ENCODE measurements at regions not wholly inside any gene's neighbourhood (a gene's known extent, or its start where the extent isn't known, plus 50 kb on each side); places are given as distances from the start of the nearest gene placed in this dataset.
A peak's percentile ranks its signal among the peaks of the same experiment; 100 is the strongest.

DNA sequence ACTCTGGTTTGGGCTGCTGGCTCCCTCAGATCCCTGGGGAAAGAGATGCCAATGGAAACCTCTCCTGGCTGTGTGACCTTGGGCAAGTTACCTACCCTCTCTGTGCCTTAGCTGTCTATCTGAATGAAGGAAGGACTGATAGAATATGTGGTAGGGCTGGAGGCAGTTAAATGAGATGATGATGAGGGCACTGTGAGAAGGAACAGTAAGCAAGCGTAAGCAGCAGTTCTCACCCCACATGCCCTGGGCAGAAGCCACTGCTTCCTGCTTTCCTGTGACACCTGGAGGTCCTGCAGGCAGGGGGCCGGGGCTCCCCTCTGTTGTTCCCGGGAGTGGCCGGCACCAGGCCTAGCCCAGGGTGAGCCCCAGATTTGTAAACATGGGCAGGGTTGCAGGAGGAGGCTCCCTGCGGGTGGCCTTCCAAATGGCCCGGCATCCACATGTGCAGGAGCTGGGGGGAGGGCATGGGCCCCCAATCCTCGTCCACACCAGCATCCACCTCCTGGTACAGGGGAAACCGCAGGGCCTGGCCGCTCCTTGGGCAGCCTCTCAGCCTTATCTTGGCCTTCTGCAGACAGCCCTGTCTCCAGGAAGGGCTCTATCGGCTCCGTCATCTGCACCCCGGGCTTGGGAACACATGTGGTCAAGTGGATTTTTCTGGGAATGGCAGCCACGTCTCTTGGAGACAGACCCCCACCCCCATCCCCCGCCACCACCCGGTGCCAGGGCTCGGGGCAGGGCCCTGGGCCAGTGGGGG lies 235.6 kb upstream of the GSE1 start:
- WGBS, 10 experiments, result 69 to 100% (median 78%) methylated on average over 1 to 7 of the region's 16 CpGs; no CpG with 5 or more reads in 6 of the 10 experiments
- ATAC-seq (replicated peaks in 6 of 8), result no peak
- Histone ChIP-seq H3K27ac (peak overlapping the region in 1 of 2 donors; percentile 31), H3K4me1 (replicated peaks in 1 of 2) (peaks cover 24 to 52% of the 10 kb centered on the region in 2 donors), H3K4me3 (no peak overlapping the region)
- in situ Hi-C loops (cut with MboI; ENCODE audit: low pct_unique_long_range_greater_than_20kb in 2 of 9, low sequenced_read_pairs in 9 of 9, unreplicated experiment in 9 of 9), result no loop called here

DNA sequence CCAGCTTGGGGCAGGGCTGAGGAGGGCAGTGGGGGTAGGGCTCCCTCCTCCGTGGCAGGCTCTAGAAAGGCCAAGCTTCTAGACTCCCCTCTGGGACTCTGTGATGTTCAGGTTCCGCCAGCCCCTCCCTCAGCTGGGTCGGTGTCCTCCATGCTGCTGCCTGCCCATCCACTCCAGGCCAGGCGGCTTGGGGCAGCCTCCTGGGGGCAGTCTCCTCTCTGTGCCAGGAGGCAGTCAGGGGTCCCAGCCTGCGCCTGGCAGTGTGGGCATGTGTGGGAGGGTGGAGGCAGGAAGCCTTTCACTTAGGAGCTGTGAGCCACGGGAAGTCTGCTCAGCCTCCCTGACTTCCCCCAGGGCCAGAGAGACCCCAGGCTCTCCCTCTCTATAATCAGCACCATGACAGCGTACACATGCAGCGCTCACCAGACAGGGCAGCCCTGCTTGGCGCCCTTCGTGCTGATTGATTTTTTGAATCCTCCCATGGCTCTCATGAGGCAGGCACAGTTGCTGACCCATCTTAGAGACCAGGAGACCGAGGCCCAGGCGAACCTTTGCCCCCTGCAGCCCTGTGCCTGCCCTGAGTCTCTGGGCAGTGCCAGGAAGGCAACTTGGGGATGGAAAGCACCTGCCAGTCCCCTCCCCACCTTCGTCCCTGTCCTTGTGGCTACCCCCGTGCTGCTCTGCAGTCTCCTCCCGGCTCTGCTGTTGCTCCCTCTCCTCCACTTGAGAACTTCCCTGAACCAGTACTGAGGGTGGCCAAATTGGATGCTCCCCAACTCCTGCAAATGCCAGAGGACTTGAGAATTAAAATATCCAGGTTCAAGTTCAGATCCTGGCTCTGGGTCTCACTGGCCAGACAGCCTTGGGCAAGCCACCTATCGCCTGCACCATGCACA lies 234.7 kb upstream of the GSE1 start:
- H3K4me1 ChIP-seq (replicated peaks in 1 of 2), result peaks cover 31 to 48% of the 10 kb centered on the region in 2 donors
- ATAC-seq (replicated peaks in 6 of 8), result no peak
- H3K27ac ChIP-seq, result peak overlapping the region in 1 of 2 donors; percentile 31
- H3K4me3 ChIP-seq, result no peak overlapping the region
- WGBS, 10 experiments, result 90 to 100% (median 98%) methylated on average over 1 to 10 of the region's 16 CpGs; no CpG with 5 or more reads in 4 of the 10 experiments
- in situ Hi-C loops (cut with MboI; ENCODE audit: low pct_unique_long_range_greater_than_20kb in 2 of 9, low sequenced_read_pairs in 9 of 9, unreplicated experiment in 9 of 9), result no loop called here

DNA sequence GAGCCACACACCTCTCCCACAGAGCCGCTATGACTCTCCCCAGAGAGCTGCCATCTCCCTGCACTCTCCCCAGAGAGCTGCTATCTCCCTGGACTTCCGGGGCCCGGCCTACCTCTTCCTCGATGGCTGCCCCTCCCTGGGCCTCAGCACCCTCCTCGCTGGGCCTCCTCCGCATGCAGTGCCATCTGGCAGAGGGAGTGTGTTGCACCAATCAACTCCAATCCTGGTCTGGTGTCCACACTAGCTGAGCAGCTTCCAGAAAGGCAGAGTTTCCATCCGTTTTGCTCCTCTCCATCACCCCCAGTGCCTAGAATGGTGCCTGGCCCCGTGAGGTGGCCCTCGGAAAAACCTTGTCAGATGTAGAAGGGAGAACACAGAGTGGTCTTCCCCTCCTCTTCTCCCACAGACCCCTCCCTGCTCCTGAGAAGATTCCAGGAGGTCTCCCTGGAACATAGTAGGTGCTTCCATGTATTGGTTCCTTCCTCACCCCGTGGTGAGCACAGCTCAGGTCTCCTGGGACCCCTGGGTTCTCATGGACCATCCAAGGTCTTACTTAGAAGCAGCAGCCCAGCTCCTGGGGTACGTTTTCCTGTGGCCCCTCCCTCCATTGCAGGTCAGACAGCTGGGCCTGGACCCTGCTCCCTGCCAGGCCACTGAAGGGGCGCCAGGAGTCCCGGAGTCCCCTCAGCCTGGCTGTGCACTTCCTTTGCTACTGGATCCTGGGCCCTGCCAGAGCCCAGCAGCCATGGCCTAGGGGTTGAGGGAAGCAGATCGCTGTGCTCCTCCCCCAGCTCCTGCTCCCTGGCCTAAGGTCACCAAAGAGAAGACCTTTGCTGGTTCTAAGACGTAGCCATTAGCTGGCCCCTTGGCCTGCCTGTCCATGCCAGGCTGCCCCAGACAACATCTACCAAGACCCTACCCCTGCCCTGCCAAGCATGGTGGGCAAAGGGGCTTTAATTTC lies 233.8 kb upstream of the GSE1 start:
- peaks cover 40 to 57% of the 10 kb centered on the region in 2 donors for H3K4me1 ChIP-seq (replicated peaks in 1 of 2)
- WGBS, 10 experiments, result 59 to 100% (median 92%) methylated on average over 2 to 6 of the region's 15 CpGs; no CpG with 5 or more reads in 5 of the 10 experiments

DNA sequence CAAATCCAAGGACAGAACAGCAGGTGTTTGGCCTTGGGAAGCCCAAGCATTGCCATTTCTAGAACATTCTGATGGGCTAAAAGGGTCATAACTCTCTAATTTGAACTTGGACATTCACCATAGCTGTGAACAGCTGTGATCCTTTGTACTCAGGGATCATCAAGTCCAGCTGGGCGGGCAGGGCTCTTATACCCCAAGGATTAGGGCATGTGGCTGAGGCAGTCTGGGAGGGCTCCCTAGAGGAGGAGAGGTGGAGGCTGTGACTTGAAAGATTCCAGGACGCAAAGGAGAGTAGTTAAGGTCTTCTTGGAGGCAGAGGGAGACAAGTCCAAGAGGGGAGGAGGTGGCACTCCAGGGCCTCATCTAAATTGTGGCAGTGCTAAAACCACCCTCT lies 233.1 kb upstream of the GSE1 start:
- in situ Hi-C loops (cut with MboI; ENCODE audit: low pct_unique_long_range_greater_than_20kb in 2 of 9, low sequenced_read_pairs in 9 of 9, unreplicated experiment in 9 of 9), result no loop called here
- H3K4me3 ChIP-seq, result no peak overlapping the region
- no peak overlapping the region for H3K27ac ChIP-seq
- WGBS, 10 experiments, result 0 to 90% (median 38%) methylated on average over 1 to 2 of the region's 2 CpGs; no CpG with 5 or more reads in 3 of the 10 experiments
- ATAC-seq (replicated peaks in 6 of 8), result no peak
- H3K4me1 ChIP-seq (replicated peaks in 1 of 2), result peaks cover 47 to 61% of the 10 kb centered on the region in 2 donors

More for the DNA sequence above, 233.8 kb upstream of the GSE1 start:
- H3K27ac ChIP-seq, result no peak overlapping the region
- in situ Hi-C loops (cut with MboI; ENCODE audit: low pct_unique_long_range_greater_than_20kb in 2 of 9, low sequenced_read_pairs in 9 of 9, unreplicated experiment in 9 of 9), result no loop called here
- ATAC-seq (replicated peaks in 6 of 8), result peak in 1 of 8 experiments; percentile 23
- H3K4me3 ChIP-seq, result no peak overlapping the region

DNA sequence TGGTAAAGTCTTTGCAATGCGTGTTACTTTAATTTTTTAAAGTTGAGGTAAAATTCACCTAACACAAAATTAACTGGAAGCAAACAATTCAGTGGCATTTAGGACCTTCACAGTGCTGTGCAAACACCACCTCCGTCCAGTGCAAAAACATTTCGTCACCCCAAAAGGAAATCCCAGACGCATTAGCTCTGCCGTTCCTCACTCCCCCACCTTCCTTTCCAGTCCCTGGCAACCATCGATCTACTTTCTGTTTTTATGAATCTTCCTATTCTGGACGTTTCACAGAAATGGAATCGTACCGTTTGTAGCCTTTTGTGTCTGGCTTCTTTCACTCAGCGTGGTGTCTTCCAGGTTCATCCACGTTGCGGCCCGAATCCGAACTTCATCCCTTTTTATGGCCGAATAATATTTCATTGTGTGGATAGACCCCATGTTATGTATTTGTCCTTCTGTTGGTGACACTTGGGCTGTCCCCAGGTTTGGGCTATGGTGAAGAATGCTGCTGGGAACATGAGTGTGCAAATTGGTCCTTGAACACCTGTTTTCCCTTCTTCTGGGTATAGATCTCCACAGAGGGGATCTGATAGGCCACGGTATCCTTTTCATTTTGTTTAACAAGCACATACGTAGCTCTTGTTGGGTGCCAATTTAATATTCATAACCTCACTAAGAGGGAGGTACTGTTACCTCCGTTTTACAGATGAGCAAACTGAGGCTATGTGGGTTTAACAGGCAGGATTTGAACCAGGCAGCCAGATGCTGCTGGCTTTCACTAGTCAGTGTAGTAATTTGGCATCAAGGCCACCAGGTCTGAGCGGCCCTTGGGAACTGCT lies 232.0 kb upstream of the GSE1 start:
- no peak for ATAC-seq (replicated peaks in 6 of 8)
- Histone ChIP-seq H3K27ac (peak overlapping the region; percentile 77 to 86), H3K4me1 (replicated peaks in 1 of 2) (peaks cover 58 to 72% of the 10 kb centered on the region in 2 donors), H3K4me3 (no peak overlapping the region)
- in situ Hi-C loops (cut with MboI; ENCODE audit: low pct_unique_long_range_greater_than_20kb in 2 of 9, low sequenced_read_pairs in 9 of 9, unreplicated experiment in 9 of 9), result no loop called here
- WGBS, 10 experiments, result 66 to 98% (median 89%) methylated on average over 3 to 17 of the region's 19 CpGs

DNA sequence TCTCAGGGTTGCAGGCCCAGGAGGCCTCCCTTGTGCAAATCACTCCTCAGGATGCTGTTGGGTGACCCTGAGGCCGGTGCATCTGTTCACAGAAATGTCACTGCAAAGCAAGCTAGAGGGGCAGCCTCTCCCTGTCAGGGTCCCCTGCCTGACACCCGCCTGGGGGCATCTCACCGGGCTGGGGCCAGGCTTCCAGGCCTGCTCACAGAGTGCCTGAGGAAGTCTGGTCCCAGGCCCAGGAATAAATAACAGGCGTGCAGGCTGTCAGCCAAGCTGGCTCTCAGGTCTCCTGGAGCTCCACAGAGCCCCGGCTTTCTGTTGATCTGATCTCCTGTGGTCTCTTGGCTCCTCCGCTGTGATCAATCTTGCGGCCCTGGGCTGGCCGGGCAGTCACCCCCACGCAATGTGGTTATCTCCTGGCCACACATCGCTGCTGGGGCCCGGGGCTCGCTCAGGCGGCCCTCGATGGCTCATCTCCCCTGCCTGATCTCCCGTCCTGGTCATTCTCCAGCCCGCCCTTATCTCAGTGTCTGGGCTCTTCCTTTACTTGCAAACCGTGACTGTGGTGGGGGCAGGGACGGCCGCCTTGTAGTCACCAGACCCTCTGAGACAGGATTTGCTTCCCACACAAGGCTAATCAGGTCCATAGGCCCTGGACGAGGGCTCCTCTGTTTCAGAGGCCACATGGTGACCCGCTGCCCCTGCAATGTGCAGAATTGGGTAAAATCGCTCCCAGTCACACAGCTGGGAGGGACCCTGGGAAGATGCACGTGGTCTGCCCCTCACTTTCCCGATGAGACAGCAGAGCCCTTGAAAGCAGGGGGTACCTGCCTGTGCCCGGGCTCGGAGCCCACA lies 231.2 kb upstream of the GSE1 start:
- peak overlapping the region; percentile 77 to 86 for H3K27ac ChIP-seq
- in situ Hi-C loops (cut with MboI; ENCODE audit: low pct_unique_long_range_greater_than_20kb in 2 of 9, low sequenced_read_pairs in 9 of 9, unreplicated experiment in 9 of 9), result no loop called here
- peaks cover 65 to 72% of the 10 kb centered on the region in 2 donors for H3K4me1 ChIP-seq (replicated peaks in 1 of 2)
- 26 to 48% (median 43%) methylated on average over 2 to 6 of the region's 26 CpGs; no CpG with 5 or more reads in 5 of the 10 experiments for WGBS, 10 experiments
- peak in 5 of 8 experiments; percentile 31 to 69 (median 56) for ATAC-seq (replicated peaks in 6 of 8)
- H3K4me3 ChIP-seq, result no peak overlapping the region

DNA sequence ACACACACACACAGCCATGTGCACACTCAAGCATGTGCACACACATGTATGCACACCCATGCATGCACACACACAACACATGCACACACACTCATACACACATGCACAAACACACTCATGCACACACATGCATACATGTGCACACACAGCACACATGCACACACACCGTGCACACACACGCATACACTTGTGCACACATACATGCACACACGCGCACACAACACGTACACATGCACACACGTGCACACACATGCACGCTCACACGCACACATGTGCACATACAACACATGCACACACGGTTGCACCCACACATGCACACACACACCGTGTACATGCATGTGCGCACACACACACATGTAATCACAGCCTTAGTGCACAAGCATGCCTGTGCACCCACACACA lies 230.4 kb upstream of the GSE1 start:
- 94 to 100% (median 99%) methylated on average over 2 to 7 of the region's 11 CpGs; no CpG with 5 or more reads in 6 of the 10 experiments for WGBS, 10 experiments
- no peak overlapping the region for H3K4me3 ChIP-seq
- in situ Hi-C loops (cut with MboI; ENCODE audit: low pct_unique_long_range_greater_than_20kb in 2 of 9, low sequenced_read_pairs in 9 of 9, unreplicated experiment in 9 of 9), result no loop called here
- no peak for ATAC-seq (replicated peaks in 6 of 8)
- peak overlapping the region; percentile 77 to 86 for H3K27ac ChIP-seq
- H3K4me1 ChIP-seq (replicated peaks in 1 of 2), result peaks cover 65 to 66% of the 10 kb centered on the region in 2 donors

DNA sequence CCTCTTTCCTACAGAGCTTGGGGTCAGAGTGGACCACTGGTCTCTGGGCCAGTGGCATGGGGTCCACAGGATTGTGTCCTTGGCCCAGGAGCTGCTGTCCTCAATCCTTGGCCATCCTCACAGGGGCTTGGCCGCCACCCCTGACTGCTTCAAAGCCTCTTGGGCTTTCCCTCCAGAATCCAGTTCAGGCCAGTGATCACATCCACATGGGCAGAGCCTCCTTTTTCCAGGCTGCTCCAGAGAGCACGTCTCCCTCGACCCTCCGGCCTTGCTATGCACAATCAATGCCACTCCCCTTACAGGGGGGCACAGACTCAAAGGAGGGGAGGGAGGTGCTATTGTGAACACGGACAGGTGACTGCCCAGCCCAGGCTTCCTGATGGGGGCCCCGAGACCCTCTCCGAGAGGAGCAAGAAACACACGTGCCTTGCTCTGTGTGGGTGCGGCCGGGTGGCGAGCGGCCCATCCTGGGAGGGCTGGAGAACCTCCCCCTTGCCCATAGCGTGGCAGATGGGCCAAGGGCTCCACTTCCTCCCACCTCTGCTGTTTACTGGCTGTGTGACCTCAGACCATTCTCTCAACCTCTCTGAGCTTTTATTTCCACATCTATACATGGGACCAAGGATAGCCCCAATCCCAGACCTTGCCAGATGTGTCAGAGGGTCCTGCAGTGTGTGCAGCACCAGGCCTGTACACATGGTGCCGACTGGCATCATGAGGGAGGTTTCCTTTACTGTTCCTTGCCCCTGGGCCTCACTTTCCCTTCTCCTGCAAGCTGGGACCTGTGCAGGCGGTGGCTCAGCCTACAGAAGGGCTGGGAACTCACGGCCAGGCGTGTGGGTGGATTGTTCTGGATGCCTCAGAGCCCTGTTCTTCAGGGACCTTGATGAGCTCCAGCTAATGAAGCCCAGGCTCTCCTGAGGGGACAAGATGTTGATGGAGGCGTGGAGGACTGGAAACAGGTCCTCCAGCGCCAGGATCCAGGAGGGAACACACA lies 229.0 kb upstream of the GSE1 start:
- Histone ChIP-seq H3K27ac (peak overlapping the region; percentile 6 to 58), H3K4me3 (no peak overlapping the region), H3K4me1 (replicated peaks in 1 of 2) (peaks cover 62 to 65% of the 10 kb centered on the region in 2 donors)
- ATAC-seq (replicated peaks in 6 of 8), result no peak
- in situ Hi-C loops (cut with MboI; ENCODE audit: low pct_unique_long_range_greater_than_20kb in 2 of 9, low sequenced_read_pairs in 9 of 9, unreplicated experiment in 9 of 9), result no loop called here
- 40 to 94% (median 91%) methylated on average over 2 to 8 of the region's 19 CpGs; no CpG with 5 or more reads in 5 of the 10 experiments for WGBS, 10 experiments

DNA sequence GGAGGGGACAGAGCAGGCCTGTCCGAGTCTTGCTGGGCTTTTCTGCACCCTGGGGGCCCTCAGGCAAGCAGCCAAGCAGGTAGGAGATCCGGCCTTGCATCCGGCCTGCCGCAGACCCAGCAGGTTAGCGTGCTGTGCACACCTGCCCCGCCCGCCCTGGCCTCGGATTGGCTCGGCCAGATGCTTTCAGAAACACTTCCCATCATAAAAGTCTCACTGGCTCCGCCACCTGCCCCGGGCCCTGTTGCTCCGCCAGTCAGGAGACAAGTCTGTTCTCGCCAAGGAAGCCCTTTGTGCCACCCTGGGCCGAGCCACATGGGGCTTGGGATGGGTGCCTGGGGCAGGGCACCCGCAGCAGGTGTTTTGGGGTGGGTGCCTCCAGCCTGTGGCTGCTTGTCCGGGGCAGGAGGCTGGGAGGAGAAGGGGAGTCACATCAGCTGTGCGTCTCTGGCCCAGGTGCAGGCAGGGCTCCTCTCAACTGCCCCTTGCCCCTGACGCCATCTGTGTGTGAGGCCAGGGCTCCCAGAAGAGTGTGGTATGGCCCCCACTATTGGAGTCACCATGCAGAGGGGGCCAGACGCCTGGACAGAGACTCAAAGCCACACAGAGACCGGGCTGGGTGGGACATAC lies 228.2 kb upstream of the GSE1 start:
- in situ Hi-C loops (cut with MboI; ENCODE audit: low pct_unique_long_range_greater_than_20kb in 2 of 9, low sequenced_read_pairs in 9 of 9, unreplicated experiment in 9 of 9), result no loop called here
- H3K27ac ChIP-seq, result peak overlapping the region; percentile 38 to 58
- no peak for ATAC-seq (replicated peaks in 6 of 8)
- no peak overlapping the region for H3K4me3 ChIP-seq
- 67 to 88% (median 84%) methylated on average over 4 to 10 of the region's 20 CpGs; no CpG with 5 or more reads in 5 of the 10 experiments for WGBS, 10 experiments
- peaks cover 54 to 66% of the 10 kb centered on the region in 2 donors for H3K4me1 ChIP-seq (replicated peaks in 1 of 2)

All from motor neuron (in vitro differentiated cells).